Chondrocyte (in vitro differentiated cells): ENCODE measurements at regions not wholly inside any gene's neighbourhood (a gene's known extent, or its start where the extent isn't known, plus 50 kb on each side); places are given as distances from the start of the nearest gene placed in this dataset.

Experiments used
- DNase-seq: peaks from one replicate; pipeline ENCODE4 v3.0.0; 2021; ENCODE audit warnings: mixed read lengths, low spot score
- H3K27ac Mint-ChIP-seq: one replicate; pipeline ENCODE4 v1.8.0; 2021; ENCODE audit warnings: mild to moderate bottlenecking, moderate library complexity, mixed read lengths; ENCODE audit not compliant: unreplicated experiment
- H3K27me3 Mint-ChIP-seq: 2 replicates; pipeline ENCODE4 v1.8.0; 2021; ENCODE audit warnings: low read depth, mixed read lengths
- H3K36me3 Mint-ChIP-seq: 2 replicates; pipeline ENCODE4 v1.8.0; 2021; ENCODE audit warnings: low read depth, mixed read lengths
- H3K4me1 Mint-ChIP-seq: 2 replicates; pipeline ENCODE4 v1.8.0; 2021; ENCODE audit warnings: low read depth, mild to moderate bottlenecking, mixed read lengths
- H3K4me3 Mint-ChIP-seq: one replicate; pipeline ENCODE4 v1.8.0; 2021; ENCODE audit warnings: mild to moderate bottlenecking, moderate library complexity, mixed read lengths; ENCODE audit not compliant: unreplicated experiment
- H3K9me3 Mint-ChIP-seq: 2 replicates; pipeline ENCODE4 v1.8.0; 2021; ENCODE audit warnings: low read depth, mixed read lengths
- TF ChIP-seq, protein P1 (sequence below): fragments of 200-600 bp; sonication (generic); IDR thresholded peaks from 2 replicates; pipeline ENCODE4 v1.5.0; 2021; ENCODE audit warnings: antibody characterized with exemption, mild to moderate bottlenecking, moderate library complexity

- TF ChIP-seq, protein P1, sequence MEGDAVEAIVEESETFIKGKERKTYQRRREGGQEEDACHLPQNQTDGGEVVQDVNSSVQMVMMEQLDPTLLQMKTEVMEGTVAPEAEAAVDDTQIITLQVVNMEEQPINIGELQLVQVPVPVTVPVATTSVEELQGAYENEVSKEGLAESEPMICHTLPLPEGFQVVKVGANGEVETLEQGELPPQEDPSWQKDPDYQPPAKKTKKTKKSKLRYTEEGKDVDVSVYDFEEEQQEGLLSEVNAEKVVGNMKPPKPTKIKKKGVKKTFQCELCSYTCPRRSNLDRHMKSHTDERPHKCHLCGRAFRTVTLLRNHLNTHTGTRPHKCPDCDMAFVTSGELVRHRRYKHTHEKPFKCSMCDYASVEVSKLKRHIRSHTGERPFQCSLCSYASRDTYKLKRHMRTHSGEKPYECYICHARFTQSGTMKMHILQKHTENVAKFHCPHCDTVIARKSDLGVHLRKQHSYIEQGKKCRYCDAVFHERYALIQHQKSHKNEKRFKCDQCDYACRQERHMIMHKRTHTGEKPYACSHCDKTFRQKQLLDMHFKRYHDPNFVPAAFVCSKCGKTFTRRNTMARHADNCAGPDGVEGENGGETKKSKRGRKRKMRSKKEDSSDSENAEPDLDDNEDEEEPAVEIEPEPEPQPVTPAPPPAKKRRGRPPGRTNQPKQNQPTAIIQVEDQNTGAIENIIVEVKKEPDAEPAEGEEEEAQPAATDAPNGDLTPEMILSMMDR, result no peak
- Mint-ChIP-seq H3K9me3 (no peaks in the 10 kb centered on the region), H3K36me3 (no peaks in the 10 kb centered on the region), H3K4me1 (no peaks in the 10 kb centered on the region), H3K4me3 (no peak overlapping the region), H3K27me3 (peaks cover 17% of the 10 kb centered on the region), H3K27ac (no peak overlapping the region)
- DNase-seq, result no peak
Observed at GRCh38 chr16:86427433-86427851, 82.9 kb upstream of the FOXF1 start.

DNA sequence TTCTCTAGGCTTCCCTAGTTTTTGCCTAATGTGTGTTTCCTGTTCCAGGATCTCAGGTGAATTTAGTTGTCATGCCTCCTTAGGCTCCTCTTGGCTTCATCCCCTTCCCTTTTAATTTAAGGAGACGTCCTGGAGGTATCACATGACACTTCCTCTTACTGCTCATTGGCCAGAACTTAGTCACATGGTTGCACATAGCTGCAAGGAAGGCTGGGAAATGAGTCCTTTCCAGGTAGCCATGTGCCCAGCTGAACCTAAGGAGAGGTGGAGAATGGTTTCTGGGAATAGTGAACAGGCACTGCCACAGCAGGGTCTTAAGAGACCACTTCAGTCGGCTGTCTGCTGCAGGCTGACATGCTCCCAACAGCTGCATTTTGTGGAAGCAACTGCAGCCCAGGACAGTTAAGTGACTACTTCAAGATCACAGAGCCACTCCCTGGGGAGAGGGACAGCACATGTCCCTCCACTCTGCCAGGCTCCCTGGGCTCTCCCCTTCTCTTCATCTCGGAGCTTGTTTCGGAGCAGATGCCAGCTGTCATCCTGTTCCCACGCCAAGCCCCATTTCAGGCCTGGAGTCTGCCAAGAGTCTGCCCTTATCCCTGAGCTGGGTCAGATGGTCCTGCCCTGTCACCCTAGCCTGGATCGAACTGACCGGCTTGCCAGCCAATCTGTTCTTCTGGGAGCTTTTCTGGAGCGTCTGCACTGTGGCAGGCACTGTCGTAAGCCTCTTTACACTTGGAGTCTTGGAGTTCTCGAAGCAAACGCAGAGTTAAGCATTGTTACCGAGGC, 81.4 kb upstream of the FOXF1 start:
- H3K4me3 Mint-ChIP-seq, result no peak overlapping the region
- no peaks in the 10 kb centered on the region for H3K9me3 Mint-ChIP-seq
- peaks cover 20% of the 10 kb centered on the region for H3K27me3 Mint-ChIP-seq
- no peaks in the 10 kb centered on the region for H3K4me1 Mint-ChIP-seq
- TF ChIP-seq, protein P1, result no peak
- no peaks in the 10 kb centered on the region for H3K36me3 Mint-ChIP-seq
- DNase-seq, result no peak
- no peak overlapping the region for H3K27ac Mint-ChIP-seq

- TF ChIP-seq, protein P1, result no peak
- Mint-ChIP-seq H3K9me3 (no peaks in the 10 kb centered on the region), H3K27me3 (peaks cover 22% of the 10 kb centered on the region), H3K4me1 (no peaks in the 10 kb centered on the region), H3K36me3 (no peaks in the 10 kb centered on the region), H3K27ac (no peak overlapping the region), H3K4me3 (no peak overlapping the region)
- no peak for DNase-seq
Observed at GRCh38 chr16:86429663-86430062, 80.7 kb upstream of the FOXF1 start.

DNA sequence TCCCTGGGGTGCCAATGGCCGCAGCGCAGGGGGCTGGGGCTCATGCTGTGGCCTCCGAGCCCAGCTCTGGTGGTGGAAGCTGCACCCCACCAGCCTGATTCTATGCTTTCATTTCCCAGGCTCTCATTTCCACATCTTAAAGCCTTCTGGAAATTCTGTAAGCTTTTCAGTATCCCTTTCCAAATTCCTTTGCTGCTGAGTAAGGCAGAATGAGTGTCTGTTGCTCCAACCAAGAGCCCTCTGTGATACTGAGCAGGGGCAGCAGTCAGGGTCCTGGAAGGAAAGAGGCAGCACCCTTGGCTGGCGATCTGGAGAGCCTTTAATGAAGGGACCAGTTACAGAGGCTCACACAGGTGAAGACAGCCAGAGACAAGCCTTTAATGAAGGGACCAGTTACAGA, 79.5 kb upstream of the FOXF1 start:
- H3K4me1 Mint-ChIP-seq, result no peaks in the 10 kb centered on the region
- H3K27ac Mint-ChIP-seq, result no peak overlapping the region
- no peaks in the 10 kb centered on the region for H3K36me3 Mint-ChIP-seq
- no peak for DNase-seq
- H3K9me3 Mint-ChIP-seq, result no peaks in the 10 kb centered on the region
- H3K27me3 Mint-ChIP-seq, result peaks cover 24% of the 10 kb centered on the region
- no peak overlapping the region for H3K4me3 Mint-ChIP-seq
- TF ChIP-seq, protein P1, result no peak

DNA sequence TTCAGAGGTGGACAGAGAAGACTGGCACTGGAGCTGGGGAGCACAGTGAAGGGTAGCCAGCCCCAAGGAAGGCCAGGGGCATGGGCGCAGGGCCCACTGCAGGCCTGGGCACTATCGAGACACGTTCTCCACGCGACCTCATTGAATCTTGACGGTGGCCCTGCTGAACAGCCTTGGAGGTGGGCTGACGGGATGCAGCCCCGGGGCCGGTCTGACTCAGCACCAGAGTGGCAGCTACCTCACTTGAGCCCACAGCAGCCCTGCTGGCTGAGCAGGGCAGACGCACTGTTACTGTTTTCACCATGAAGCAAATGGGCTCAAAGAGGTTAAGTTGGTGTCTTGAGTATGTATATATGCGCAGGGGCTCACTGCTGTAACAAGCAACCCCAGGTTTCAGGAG, 78.8 kb upstream of the FOXF1 start:
- Mint-ChIP-seq H3K4me3 (no peak overlapping the region), H3K27ac (no peak overlapping the region), H3K36me3 (no peaks in the 10 kb centered on the region), H3K9me3 (no peaks in the 10 kb centered on the region), H3K4me1 (no peaks in the 10 kb centered on the region), H3K27me3 (peaks cover 28% of the 10 kb centered on the region)
- DNase-seq, result no peak
- TF ChIP-seq, protein P1, result no peak
